Lower leg skin (tissue), 3 donors: ENCODE measurements at regions not wholly inside any gene's neighbourhood (a gene's known extent, or its start where the extent isn't known, plus 50 kb on each side); places are given as distances from the start of the nearest gene placed in this dataset.

Experiments used
- POLR2A ChIP-seq, 2 donors: fragments of 450-650 bp; IDR thresholded peaks; one replicate each; pipeline ENCODE4 v1.6.1; 2016 to 2017; ENCODE audit warnings: antibody characterized with exemption in 2 of 2, mild to moderate bottlenecking in 1 of 2, moderate library complexity in 1 of 2
- TF ChIP-seq, protein P1 (sequence below), 3 donors: fragments of 450-650 bp; IDR thresholded peaks; one replicate each; pipeline ENCODE4 v1.5.1; 2016; ENCODE audit warnings: antibody characterized with exemption in 3 of 3, mild to moderate bottlenecking in 3 of 3, moderate library complexity in 2 of 3

DNA sequence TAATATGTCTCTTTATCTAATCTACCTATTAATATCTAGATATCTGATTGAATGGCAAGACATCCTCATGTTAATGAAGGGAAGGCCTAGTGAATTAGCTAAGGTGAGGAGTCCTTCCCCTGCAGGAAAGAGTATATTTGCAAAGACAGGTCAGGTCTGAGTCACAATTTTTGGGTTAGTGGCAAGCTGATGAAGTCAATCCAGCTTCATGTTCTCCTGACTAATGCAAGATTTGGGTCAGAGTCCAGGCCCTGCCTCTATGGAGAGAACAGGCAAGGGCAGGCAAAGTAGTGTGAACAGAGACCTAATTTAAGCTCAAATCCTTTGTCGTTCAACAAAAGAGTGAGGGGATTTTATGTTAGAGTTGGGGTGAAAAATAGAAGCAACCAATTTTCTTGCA, 496.7 kb downstream of the BMP2 start:
- TF ChIP-seq, protein P1, sequence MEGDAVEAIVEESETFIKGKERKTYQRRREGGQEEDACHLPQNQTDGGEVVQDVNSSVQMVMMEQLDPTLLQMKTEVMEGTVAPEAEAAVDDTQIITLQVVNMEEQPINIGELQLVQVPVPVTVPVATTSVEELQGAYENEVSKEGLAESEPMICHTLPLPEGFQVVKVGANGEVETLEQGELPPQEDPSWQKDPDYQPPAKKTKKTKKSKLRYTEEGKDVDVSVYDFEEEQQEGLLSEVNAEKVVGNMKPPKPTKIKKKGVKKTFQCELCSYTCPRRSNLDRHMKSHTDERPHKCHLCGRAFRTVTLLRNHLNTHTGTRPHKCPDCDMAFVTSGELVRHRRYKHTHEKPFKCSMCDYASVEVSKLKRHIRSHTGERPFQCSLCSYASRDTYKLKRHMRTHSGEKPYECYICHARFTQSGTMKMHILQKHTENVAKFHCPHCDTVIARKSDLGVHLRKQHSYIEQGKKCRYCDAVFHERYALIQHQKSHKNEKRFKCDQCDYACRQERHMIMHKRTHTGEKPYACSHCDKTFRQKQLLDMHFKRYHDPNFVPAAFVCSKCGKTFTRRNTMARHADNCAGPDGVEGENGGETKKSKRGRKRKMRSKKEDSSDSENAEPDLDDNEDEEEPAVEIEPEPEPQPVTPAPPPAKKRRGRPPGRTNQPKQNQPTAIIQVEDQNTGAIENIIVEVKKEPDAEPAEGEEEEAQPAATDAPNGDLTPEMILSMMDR (IDR thresholded peaks at IDR 0.05), result no peak
- TF ChIP-seq POLR2A (IDR thresholded peaks at IDR 0.05), result no peak
